T-helper 1 cell treated with Interleukin-12 subunit alpha and Interleukin-12 subunit beta and Interleukin-4 antibody, amounts not matched to agents 30 μg/mL and 1 μg/mL, for 36 hours (primary cell): ENCODE measurements at regions not wholly inside any gene's neighbourhood (a gene's known extent, or its start where the extent isn't known, plus 50 kb on each side); places are given as distances from the start of the nearest gene placed in this dataset.

Experiments used
- H3K27ac Mint-ChIP-seq: one replicate; pipeline ENCODE4 v1.8.0; 2021; ENCODE audit warnings: mild to moderate bottlenecking, mixed read lengths
- H3K27me3 Mint-ChIP-seq: one replicate; pipeline ENCODE4 v1.8.0; 2021; ENCODE audit warnings: low read depth, mixed read lengths
- H3K36me3 Mint-ChIP-seq: one replicate; pipeline ENCODE4 v1.8.0; 2021; ENCODE audit warnings: low read depth, mixed read lengths
- H3K4me1 Mint-ChIP-seq: one replicate; pipeline ENCODE4 v1.8.0; 2021; ENCODE audit warnings: low read depth, mixed read lengths
- H3K4me3 Mint-ChIP-seq: one replicate; pipeline ENCODE4 v1.8.0; 2021; ENCODE audit warnings: mild to moderate bottlenecking, moderate library complexity, mixed read lengths
- H3K9me3 Mint-ChIP-seq: one replicate; pipeline ENCODE4 v1.8.0; 2021; ENCODE audit warnings: mixed read lengths

- Mint-ChIP-seq H3K27ac (no peak overlapping the region), H3K27me3 (no peaks in the 10 kb centered on the region), H3K9me3 (no peaks in the 10 kb centered on the region), H3K4me3 (no peak overlapping the region), H3K4me1 (no peaks in the 10 kb centered on the region), H3K36me3 (no peaks in the 10 kb centered on the region)
These were observed 58.1 kb downstream of the TUSC7 start for GRCh38 chr3:116767726-116768125.

DNA sequence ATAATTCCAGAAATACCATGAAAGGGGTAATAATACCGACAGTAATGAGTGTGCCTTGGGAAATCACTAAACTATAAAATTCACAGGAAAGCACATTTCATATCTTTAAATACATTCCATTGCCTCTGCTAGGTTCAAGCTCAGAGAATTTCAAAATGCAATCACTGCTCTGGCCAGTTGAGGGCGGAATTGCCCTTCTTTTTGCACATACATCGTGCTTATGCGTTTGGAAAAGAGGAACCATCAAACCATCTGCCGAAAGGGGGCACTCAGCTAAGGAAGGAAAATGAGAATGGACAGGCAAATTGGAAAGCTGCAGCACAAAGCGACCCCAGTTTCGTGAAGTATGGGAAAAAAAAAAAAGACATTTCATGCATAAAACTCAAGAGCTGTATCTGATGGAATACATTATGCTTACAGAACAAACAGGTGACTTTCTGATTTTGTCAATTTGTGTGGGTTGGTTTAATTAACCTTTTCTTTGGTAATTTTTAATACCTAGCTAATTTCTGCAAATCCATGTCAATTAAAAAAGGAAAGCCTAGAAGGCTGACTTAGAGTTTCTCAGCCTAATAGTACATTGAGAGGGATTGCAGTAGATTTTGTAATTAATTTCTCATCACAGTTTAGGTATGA lies 61.4 kb downstream of the TUSC7 start:
- H3K4me1 Mint-ChIP-seq: no peaks in the 10 kb centered on the region
- H3K9me3 Mint-ChIP-seq: no peaks in the 10 kb centered on the region
- H3K27me3 Mint-ChIP-seq: no peaks in the 10 kb centered on the region
- H3K27ac Mint-ChIP-seq: no peak overlapping the region
- no peak overlapping the region for H3K4me3 Mint-ChIP-seq
- no peaks in the 10 kb centered on the region for H3K36me3 Mint-ChIP-seq

- H3K4me1 Mint-ChIP-seq: no peaks in the 10 kb centered on the region
- no peaks in the 10 kb centered on the region for H3K36me3 Mint-ChIP-seq
- H3K9me3 Mint-ChIP-seq: no peaks in the 10 kb centered on the region
- H3K27me3 Mint-ChIP-seq: no peaks in the 10 kb centered on the region
- no peak overlapping the region for H3K4me3 Mint-ChIP-seq
- H3K27ac Mint-ChIP-seq: no peak overlapping the region
These were observed 67.6 kb downstream of the TUSC7 start for GRCh38 chr3:116776880-116777785.

- no peaks in the 10 kb centered on the region for H3K27me3 Mint-ChIP-seq
- H3K4me1 Mint-ChIP-seq: no peaks in the 10 kb centered on the region
- no peak overlapping the region for H3K27ac Mint-ChIP-seq
- no peak overlapping the region for H3K4me3 Mint-ChIP-seq
- no peaks in the 10 kb centered on the region for H3K9me3 Mint-ChIP-seq
- no peaks in the 10 kb centered on the region for H3K36me3 Mint-ChIP-seq
These were observed 75.6 kb downstream of the TUSC7 start for GRCh38 chr3:116785226-116785625.

DNA sequence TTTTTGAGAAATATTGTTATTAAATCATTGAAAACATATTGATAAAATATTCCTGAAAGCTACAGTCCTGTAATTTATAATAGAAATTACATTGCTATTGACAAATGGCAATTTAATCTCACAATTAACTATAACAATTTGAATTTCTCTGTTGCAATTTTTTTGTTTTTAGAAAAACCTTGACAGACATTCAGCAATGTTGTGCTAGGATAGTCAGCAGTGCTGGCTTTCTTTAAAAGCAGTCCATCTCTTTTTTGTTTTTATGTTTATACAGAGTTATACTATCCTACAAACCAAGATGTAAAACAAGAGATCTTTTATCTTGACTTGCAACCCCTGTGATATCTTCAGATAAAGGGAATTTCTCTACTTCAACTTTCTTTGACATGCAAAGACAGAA lies 93.1 kb downstream of the TUSC7 start:
- H3K9me3 Mint-ChIP-seq: no peaks in the 10 kb centered on the region
- no peak overlapping the region for H3K4me3 Mint-ChIP-seq
- H3K27ac Mint-ChIP-seq: no peak overlapping the region
- no peaks in the 10 kb centered on the region for H3K27me3 Mint-ChIP-seq
- no peaks in the 10 kb centered on the region for H3K4me1 Mint-ChIP-seq
- H3K36me3 Mint-ChIP-seq: no peaks in the 10 kb centered on the region

GRCh38 chr3:116806351-116806750 lies 96.8 kb downstream of the TUSC7 start:
- H3K27ac Mint-ChIP-seq: no peak overlapping the region
- no peaks in the 10 kb centered on the region for H3K27me3 Mint-ChIP-seq
- no peaks in the 10 kb centered on the region for H3K4me1 Mint-ChIP-seq
- H3K9me3 Mint-ChIP-seq: no peaks in the 10 kb centered on the region
- no peaks in the 10 kb centered on the region for H3K36me3 Mint-ChIP-seq
- no peak overlapping the region for H3K4me3 Mint-ChIP-seq

- no peaks in the 10 kb centered on the region for H3K9me3 Mint-ChIP-seq
- H3K27ac Mint-ChIP-seq: no peak overlapping the region
- no peak overlapping the region for H3K4me3 Mint-ChIP-seq
- H3K36me3 Mint-ChIP-seq: no peaks in the 10 kb centered on the region
- no peaks in the 10 kb centered on the region for H3K27me3 Mint-ChIP-seq
- H3K4me1 Mint-ChIP-seq: no peaks in the 10 kb centered on the region
These were observed 99.1 kb downstream of the TUSC7 start for GRCh38 chr3:116808725-116809124.

GRCh38 chr3:116809208-116809607 lies 99.6 kb downstream of the TUSC7 start:
- Mint-ChIP-seq H3K9me3 (no peaks in the 10 kb centered on the region), H3K36me3 (no peaks in the 10 kb centered on the region), H3K27me3 (no peaks in the 10 kb centered on the region), H3K4me3 (no peak overlapping the region), H3K27ac (no peak overlapping the region), H3K4me1 (no peaks in the 10 kb centered on the region)

DNA sequence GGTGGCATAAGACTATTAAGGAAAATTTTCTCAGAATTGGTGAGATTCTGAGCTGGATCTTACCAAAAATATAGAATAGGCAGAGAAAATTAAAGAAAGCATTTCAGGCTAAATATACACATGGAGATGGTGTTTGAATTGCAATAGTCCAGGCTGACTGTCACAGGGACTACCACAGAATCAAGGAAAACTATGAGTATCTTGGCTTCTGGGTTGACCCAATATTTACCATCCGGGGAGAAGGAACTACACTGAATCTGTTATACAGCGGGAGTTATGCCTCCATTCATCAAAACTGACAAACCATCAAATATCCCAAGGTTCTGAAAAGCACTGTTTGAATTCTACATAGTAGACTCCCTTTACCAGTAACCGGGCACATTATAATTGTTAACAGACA lies 102.2 kb downstream of the TUSC7 start:
- Mint-ChIP-seq H3K36me3 (no peaks in the 10 kb centered on the region), H3K27ac (no peak overlapping the region), H3K4me3 (no peak overlapping the region), H3K9me3 (no peaks in the 10 kb centered on the region), H3K27me3 (no peaks in the 10 kb centered on the region), H3K4me1 (no peaks in the 10 kb centered on the region)

- Mint-ChIP-seq H3K9me3 (no peaks in the 10 kb centered on the region), H3K4me1 (no peaks in the 10 kb centered on the region), H3K27me3 (no peaks in the 10 kb centered on the region), H3K4me3 (no peak overlapping the region), H3K27ac (no peak overlapping the region), H3K36me3 (no peaks in the 10 kb centered on the region)
These were observed 103.4 kb downstream of the TUSC7 start for GRCh38 chr3:116812949-116813348.

GRCh38 chr3:116815321-116815720 lies 105.7 kb downstream of the TUSC7 start:
- no peaks in the 10 kb centered on the region for H3K4me1 Mint-ChIP-seq
- H3K4me3 Mint-ChIP-seq: no peak overlapping the region
- no peaks in the 10 kb centered on the region for H3K27me3 Mint-ChIP-seq
- H3K36me3 Mint-ChIP-seq: no peaks in the 10 kb centered on the region
- H3K9me3 Mint-ChIP-seq: no peaks in the 10 kb centered on the region
- no peak overlapping the region for H3K27ac Mint-ChIP-seq

DNA sequence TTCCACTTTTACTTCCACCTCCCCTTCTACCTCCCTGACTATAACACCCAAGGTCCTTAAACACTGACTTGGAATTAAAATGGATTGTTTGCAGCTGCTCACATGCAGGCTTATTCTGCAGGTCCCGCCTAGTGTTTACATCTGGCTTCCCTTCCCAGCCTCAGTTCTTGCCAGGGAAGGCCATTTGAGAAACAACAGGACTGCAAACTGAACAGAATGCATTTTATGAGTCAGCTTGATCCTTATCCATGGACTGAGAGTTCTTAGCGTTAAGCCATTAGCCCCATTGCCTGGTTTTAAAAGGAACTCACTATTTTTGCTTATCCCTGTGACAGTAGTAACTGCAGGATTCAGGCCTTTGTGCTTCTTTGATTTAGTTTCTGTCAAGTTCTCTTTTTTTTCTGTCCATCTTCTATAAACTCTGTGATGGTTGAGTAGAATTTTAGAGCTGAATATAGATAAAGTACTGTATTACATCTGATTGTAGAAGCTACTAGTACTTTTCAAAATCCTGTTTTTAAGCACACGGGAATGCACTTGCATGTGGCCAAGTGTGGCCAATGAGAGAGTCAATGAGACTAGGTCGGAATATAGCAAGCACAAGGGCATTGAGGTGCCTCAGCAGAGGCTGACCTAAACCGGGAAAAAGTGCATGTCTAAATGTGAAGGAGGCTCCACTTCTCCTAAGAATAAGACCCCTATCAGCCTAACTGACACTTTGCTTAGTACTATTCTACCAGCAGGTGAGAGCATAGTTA lies 106.4 kb downstream of the TUSC7 start:
- Mint-ChIP-seq H3K4me3 (no peak overlapping the region), H3K27ac (no peak overlapping the region), H3K4me1 (no peaks in the 10 kb centered on the region)

DNA sequence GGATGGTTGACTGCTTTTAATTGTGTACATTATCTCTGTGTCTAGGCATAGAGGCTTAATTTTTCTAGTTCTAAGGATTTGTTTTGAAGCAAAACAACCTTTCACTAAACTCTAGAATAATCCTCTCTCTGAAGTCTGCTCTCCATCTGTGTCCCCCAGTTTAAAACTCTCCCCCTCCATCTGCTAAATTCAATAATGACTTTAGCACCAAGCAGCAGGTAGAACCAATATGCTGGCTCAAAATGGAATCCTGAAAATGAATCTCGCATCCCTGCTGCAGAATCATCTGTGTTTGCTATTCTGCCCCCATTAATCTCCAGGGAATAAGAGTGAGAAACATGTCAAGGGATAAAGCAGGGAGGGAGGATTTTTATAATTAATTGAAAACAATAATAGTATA lies 111.8 kb downstream of the TUSC7 start:
- H3K27ac Mint-ChIP-seq: no peak overlapping the region
- no peaks in the 10 kb centered on the region for H3K36me3 Mint-ChIP-seq
- H3K9me3 Mint-ChIP-seq: no peaks in the 10 kb centered on the region
- H3K4me3 Mint-ChIP-seq: no peak overlapping the region
- no peaks in the 10 kb centered on the region for H3K27me3 Mint-ChIP-seq
- no peaks in the 10 kb centered on the region for H3K4me1 Mint-ChIP-seq

More for the DNA sequence above, 106.4 kb downstream of the TUSC7 start:
- no peaks in the 10 kb centered on the region for H3K27me3 Mint-ChIP-seq
- H3K36me3 Mint-ChIP-seq: no peaks in the 10 kb centered on the region
- H3K9me3 Mint-ChIP-seq: no peaks in the 10 kb centered on the region

DNA sequence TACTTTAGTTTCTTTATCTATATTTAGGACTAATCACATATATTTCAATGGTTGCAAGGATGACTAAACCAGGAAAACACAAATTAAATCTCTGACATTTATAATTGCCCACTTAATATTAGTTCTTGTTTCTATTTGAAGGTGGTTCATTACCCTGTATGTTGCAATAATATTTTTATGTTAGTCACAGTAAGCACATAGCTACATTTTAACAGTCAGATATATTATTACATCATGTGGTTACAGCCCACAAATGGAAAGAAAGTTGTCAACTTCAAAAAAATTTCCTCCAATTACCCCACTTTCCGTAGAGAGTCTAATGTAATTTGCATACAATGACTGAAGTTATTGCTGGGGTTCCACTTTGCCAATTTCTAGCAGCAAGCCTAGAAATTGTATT lies 114.6 kb downstream of the TUSC7 start:
- Mint-ChIP-seq H3K4me1 (no peaks in the 10 kb centered on the region), H3K27ac (no peak overlapping the region), H3K27me3 (no peaks in the 10 kb centered on the region), H3K36me3 (no peaks in the 10 kb centered on the region), H3K9me3 (no peaks in the 10 kb centered on the region), H3K4me3 (no peak overlapping the region)

- Mint-ChIP-seq H3K4me1 (no peaks in the 10 kb centered on the region), H3K27me3 (no peaks in the 10 kb centered on the region), H3K9me3 (no peaks in the 10 kb centered on the region), H3K27ac (no peak overlapping the region), H3K36me3 (no peaks in the 10 kb centered on the region), H3K4me3 (no peak overlapping the region)
These were observed 123.6 kb downstream of the TUSC7 start for GRCh38 chr3:116833202-116833601.
